ENCODE measurements at regions not wholly inside any gene's neighbourhood (a gene's known extent, or its start where the extent isn't known, plus 50 kb on each side); places are given as distances from the start of the nearest gene placed in this dataset.

- TF ChIP-seq CHD7 (IDR thresholded peaks at IDR 0.05; ENCODE audit: insufficient replicate concordance, low read length) (no peak), YY1 (IDR thresholded peaks at IDR 0.05; ENCODE audit: low read depth, low read length) (no peak), KDM5A (IDR thresholded peaks at IDR 0.05; ENCODE audit: low read length) (no peak)
These were observed 348.6 kb downstream of the ADRA2A start (continued) for GRCh38 chr10:111425459-111425858.

Data from H1 (cell line).